Heart left ventricle (tissue), 16 donors: ENCODE measurements at regions not wholly inside any gene's neighbourhood (a gene's known extent, or its start where the extent isn't known, plus 50 kb on each side); places are given as distances from the start of the nearest gene placed in this dataset.
"Not testable (repeated sequence)": the region's sequence is repeated elsewhere in the genome, so short reads cannot be mapped to it uniquely, and the experiment has no call there.

ENCODE experiments used
- ATAC-seq, 4 donors: fragments of 200-7000 bp; cut with Tn5 transposase; one replicate each; pipeline ENCODE4 v1.9.1; 2020 to 2022; ENCODE audit warnings: moderate library complexity in 4 of 4, mild to moderate bottlenecking in 3 of 4, moderate number of reproducible peaks in 1 of 4
- DNase-seq, 5 donors: peaks; one replicate each; pipeline ENCODE4 v3.0.0-alpha.2; 2020
- H3K27ac ChIP-seq, 12 donors: fragments of 200-600 bp; sonication (generic) in 4 of 12; one replicate each; pipeline versions ENCODE4 v1.5.0 to v1.8.0; 2016 to 2022; ENCODE audit warnings: mild to moderate bottlenecking in 2 of 12
- H3K27me3 ChIP-seq, 9 donors: fragments of 200-600 bp; sonication (generic) in 2 of 9; one replicate each; pipeline versions ENCODE4 v1.5.1 to v1.8.0; 2016 to 2022; ENCODE audit warnings: mild to moderate bottlenecking in 3 of 9
- H3K36me3 ChIP-seq, 9 donors: fragments of 200-600 bp; sonication (generic) in 2 of 9; one replicate each; pipeline versions ENCODE4 v1.5.0 to v1.8.0; 2018 to 2022; ENCODE audit warnings: mild to moderate bottlenecking in 2 of 9
- H3K4me1 ChIP-seq, 12 donors: fragments of 200-600 bp; sonication (generic) in 4 of 12; one replicate each; pipeline versions ENCODE4 v1.5.0 to v1.8.0; 2016 to 2022; ENCODE audit warnings: mild to moderate bottlenecking in 3 of 12
- H3K4me3 ChIP-seq, 12 donors: fragments of 200-600 bp; sonication (generic) in 4 of 12; one replicate each; pipeline versions ENCODE4 v1.5.0 to v1.8.0; 2017 to 2022; ENCODE audit warnings: mild to moderate bottlenecking in 9 of 12, moderate library complexity in 4 of 12
- H3K9me3 ChIP-seq, 12 donors: fragments of 200-600 bp; sonication (generic) in 4 of 12; one replicate each; pipeline versions ENCODE4 v1.5.0 to v1.8.0; 2016 to 2022; ENCODE audit warnings: mild to moderate bottlenecking in 1 of 12
- CTCF ChIP-seq, 12 donors: fragments of 200-600 bp; sonication (generic) in 4 of 12; IDR thresholded peaks; one replicate each; pipeline versions ENCODE4 v1.5.0 to v1.8.0; 2018 to 2022; ENCODE audit warnings: antibody characterized with exemption in 12 of 12, mild to moderate bottlenecking in 5 of 12
- POLR2A ChIP-seq, 2 donors: fragments of 450-650 bp; IDR thresholded peaks; one replicate each; pipeline ENCODE4 v1.6.1; 2017; ENCODE audit warnings: antibody characterized with exemption in 2 of 2, mild to moderate bottlenecking in 2 of 2, moderate library complexity in 2 of 2
- WGBS, 4 donors: extraction: QIAGEN DNeasy Blood & Tissue Kit in 2 of 4; methylation state at CpG; one replicate each; pipeline versions ENCODE4 v1.1.5 to v1.1.7; 2013 to 2018; 5-methylcytosine and 5-hydroxymethylcytosine counted together
- intact Hi-C, 10 donors: fragments of 100-400 bp; cut with DNase I; formaldehyde crosslinking; loops; one replicate each; pipeline versions ENCODE4 v1.11.1 to v1.14.2; 2022
- donor health status: ischemic (EF 13 %, LVEDD 7.1; RV severe dilation, severe dysfunction).
- donor health status: healthy with polysubstance abuse.
- donor health status: DM: no; HTN: yes; CAD: no.
- donor health status: DM: no; HTN: no; CAD: no.
- donor health status: ischemic (EF 25% LVEDD 6.9; RV normal size, moderate dysfunction).
- donor health status: ischemic (EF 25% LVEDD 5.7; RV mildly dilated, moderate dysfunction).
- donor health status: healthy.
- donor health status: DM: yes; HTN: yes; CAD: no.
- donor health status: ischemic (EF 35%, LVEDD 5.7; RV mildly dilated, moderate dysfunction).
- donor health status: nonischemic (EF 11% LVEDD 7.7; RV severe dilation, severe dysfunction).
- donor health status: DM: yes; HTN: yes; CAD: no.
- donor health status: PGD.
- donor health status: ischemic (EF 29% LVEDD 5.4; RV normal size, mild dysfunction).
- donor health status: nonischemic (EF 23%, LVEDD 6.1; RV moderate dilation, normal function).

GRCh38 chrX:65874110-65874509 is 165.8 kb downstream of the VSIG4 start:
- ATAC-seq (no peak), DNase-seq (no peak)
- no peak for TF ChIP-seq CTCF (IDR thresholded peaks at IDR 0.05)
- TF ChIP-seq POLR2A (IDR thresholded peaks at IDR 0.05), result no peak
- no peak overlapping the region for H3K27ac ChIP-seq
- intact Hi-C loops, result no loop called here
- H3K4me3 ChIP-seq, result no peak overlapping the region
- H3K27me3 ChIP-seq, result peaks cover 0 to 45% (median 0%) of the 10 kb centered on the region in 9 donors
- H3K9me3 ChIP-seq, result no peaks in the 10 kb centered on the region
- H3K4me1 ChIP-seq, result no peaks in the 10 kb centered on the region
- no peaks in the 10 kb centered on the region for H3K36me3 ChIP-seq
- WGBS, 4 donors, result 26 to 75% (median 64%) methylated on average over 3 of the region's 3 CpGs

GRCh38 chrX:65873385-65873784 is 166.5 kb downstream of the VSIG4 start:
- WGBS, 4 donors, result 76 to 90% (median 84%) methylated on average over 8 to 9 of the region's 9 CpGs

GRCh38 chrX:65871671-65872311 is 168.1 kb downstream of the VSIG4 start:
- Histone ChIP-seq H3K27ac (no peak overlapping the region), H3K4me3 (no peak overlapping the region), H3K36me3 (no peaks in the 10 kb centered on the region), H3K9me3 (peaks cover 0 to 4% (median 0%) of the 10 kb centered on the region in 12 donors), H3K4me1 (no peaks in the 10 kb centered on the region), H3K27me3 (peaks cover 0 to 32% (median 0%) of the 10 kb centered on the region in 9 donors)
- 50 to 55% (median 53%) methylated on average over 7 of the region's 7 CpGs for WGBS, 4 donors
- intact Hi-C loops, result no loop called here
- ATAC-seq (peak in 3 of 4 donors; percentile 49 to 77 (median 60)), DNase-seq (peak in 3 of 5 donors; percentile 17 to 40 (median 20))
- TF ChIP-seq POLR2A (IDR thresholded peaks at IDR 0.05) (no peak), CTCF (IDR thresholded peaks at IDR 0.05) (peak in 5 of 12 donors; percentile 10 to 27 (median 22))

More at GRCh38 chrX:65873385-65873784, 166.5 kb downstream of the VSIG4 start:
- DNase-seq (no peak), ATAC-seq (no peak)
- TF ChIP-seq POLR2A (IDR thresholded peaks at IDR 0.05) (no peak), CTCF (IDR thresholded peaks at IDR 0.05) (no peak)
- no peak overlapping the region for H3K4me3 ChIP-seq
- H3K9me3 ChIP-seq, result no peaks in the 10 kb centered on the region
- intact Hi-C loops, result no loop called here
- H3K27ac ChIP-seq, result no peak overlapping the region
- no peaks in the 10 kb centered on the region for H3K36me3 ChIP-seq
- H3K4me1 ChIP-seq, result no peaks in the 10 kb centered on the region
- H3K27me3 ChIP-seq, result peaks cover 0 to 38% (median 0%) of the 10 kb centered on the region in 9 donors

- H3K4me3 ChIP-seq, H3K27ac ChIP-seq, H3K36me3 ChIP-seq, DNase-seq, ATAC-seq, H3K4me1 ChIP-seq, H3K9me3 ChIP-seq, intact Hi-C loops: not testable (repeated sequence)
- WGBS, 4 donors, result 79 to 92% (median 88%) methylated on average over 3 of the region's 3 CpGs
- peaks cover 0 to 32% (median 0%) of the 10 kb centered on the region in 9 donors for H3K27me3 ChIP-seq
Observed at GRCh38 chrX:65870544-65870943, 169.3 kb downstream of the VSIG4 start.
